WTC11 (cell line): ENCODE measurements at regions not wholly inside any gene's neighbourhood (a gene's known extent, or its start where the extent isn't known, plus 50 kb on each side); places are given as distances from the start of the nearest gene placed in this dataset.

Experiments used
- ATAC-seq: fragments of 200-7000 bp; cut with Tn5 transposase; 2 replicates; pipeline ENCODE4 v1.10.0; 2021; ENCODE audit warnings: mild to moderate bottlenecking, moderate library complexity
- CTCF ChIA-PET: fragments of 300-600 bp; sonication (Branson Sonifier 250); formaldehyde crosslinking; loops from one replicate; lab custom pipeline; 2021; ENCODE audit warnings: antibody characterized with exemption; lab: Charles Lee
- POLR2A ChIA-PET: fragments of 350-600 bp; sonication (Branson Sonifier 250); formaldehyde crosslinking; loops from one replicate; lab custom pipeline; 2021; ENCODE audit warnings: antibody characterized with exemption; lab: Charles Lee
- DNase-seq: peaks from one replicate; pipeline ENCODE4 v3.0.0; 2021; ENCODE audit warnings: low spot score
- H3K27ac Mint-ChIP-seq: 2 replicates; pipeline ENCODE4 v1.8.0; 2021; ENCODE audit warnings: mixed read lengths
- H3K27me3 Mint-ChIP-seq: 2 replicates; pipeline ENCODE4 v1.8.0; 2021; ENCODE audit warnings: low read depth, mild to moderate bottlenecking, moderate library complexity, mixed read lengths
- H3K36me3 Mint-ChIP-seq: 2 replicates; pipeline ENCODE4 v1.8.0; 2021; ENCODE audit warnings: mixed read lengths
- H3K4me1 Mint-ChIP-seq: 2 replicates; pipeline ENCODE4 v1.8.0; 2022; ENCODE audit warnings: mixed read lengths
- H3K4me3 Mint-ChIP-seq: 2 replicates; pipeline ENCODE4 v1.8.0; 2021; ENCODE audit warnings: mild to moderate bottlenecking, moderate library complexity, mixed read lengths
- H3K9me3 Mint-ChIP-seq: 2 replicates; pipeline ENCODE4 v1.8.0; 2021; ENCODE audit warnings: mixed read lengths
- ATF2 ChIP-seq: sonication (generic); formaldehyde crosslinking; IDR thresholded peaks from 2 replicates; pipeline ENCODE4 v1.8.1; 2022; ENCODE audit warnings: low read depth, missing genetic modification reagents, borderline replicate concordance
- CREB1 ChIP-seq: sonication (generic); formaldehyde crosslinking; IDR thresholded peaks from 2 replicates; pipeline ENCODE4 v1.8.0; 2023; ENCODE audit warnings: mild to moderate bottlenecking, missing genetic modification reagents
- CTCF ChIP-seq: fragments of 200-600 bp; IDR thresholded peaks from 2 replicates; pipeline ENCODE4 v1.8.0; 2022; ENCODE audit warnings: antibody characterized with exemption
- E2F1 ChIP-seq: sonication (generic); formaldehyde crosslinking; IDR thresholded peaks from 2 replicates; pipeline ENCODE4 v1.8.0; 2022; ENCODE audit warnings: mild to moderate bottlenecking, missing genetic modification reagents
- ELF4 ChIP-seq: sonication (generic); formaldehyde crosslinking; IDR thresholded peaks from 2 replicates; pipeline ENCODE4 v1.8.1; 2022; ENCODE audit warnings: low read depth, mild to moderate bottlenecking, moderate library complexity, missing genetic modification reagents
- EMX1 ChIP-seq: fragments of 250-450 bp; sonication (Bioruptor Pico); IDR thresholded peaks from 2 replicates; pipeline ENCODE4 v1.8.0; 2021; ENCODE audit warnings: mild to moderate bottlenecking
- ESRRA ChIP-seq: sonication (generic); formaldehyde crosslinking; IDR thresholded peaks from 2 replicates; pipeline ENCODE4 v1.8.1; 2022; ENCODE audit warnings: mild to moderate bottlenecking, missing genetic modification reagents, borderline replicate concordance
- ETV6 ChIP-seq: sonication (generic); formaldehyde crosslinking; IDR thresholded peaks from 2 replicates; pipeline ENCODE4 v1.8.1; 2022; ENCODE audit warnings: mild to moderate bottlenecking, missing genetic modification reagents
- FOXP4 ChIP-seq: sonication (generic); formaldehyde crosslinking; IDR thresholded peaks from 2 replicates; pipeline ENCODE4 v1.8.0; 2022; ENCODE audit warnings: mild to moderate bottlenecking, missing genetic modification reagents
- GRHL2 ChIP-seq: fragments of 250-450 bp; sonication (Bioruptor Pico); IDR thresholded peaks from 2 replicates; pipeline ENCODE4 v1.8.0; 2022; ENCODE audit warnings: mild to moderate bottlenecking, moderate library complexity; ENCODE audit not compliant: insufficient replicate concordance, severe bottlenecking
- JAZF1 ChIP-seq: fragments of 250-450 bp; sonication (Bioruptor Pico); IDR thresholded peaks from 2 replicates; pipeline ENCODE4 v1.9.0; 2021; ENCODE audit warnings: moderate library complexity, mild to moderate bottlenecking, inconsistent platforms
- MAX ChIP-seq: sonication (generic); formaldehyde crosslinking; IDR thresholded peaks from 2 replicates; pipeline ENCODE4 v1.8.0; 2022; ENCODE audit warnings: mild to moderate bottlenecking, missing genetic modification reagents
- MXD4 ChIP-seq: fragments of 250-450 bp; sonication (Bioruptor Pico); IDR thresholded peaks from 2 replicates; pipeline ENCODE4 v1.8.0; 2021; ENCODE audit warnings: mild to moderate bottlenecking, moderate library complexity, borderline replicate concordance
- NR1H2 ChIP-seq: sonication (generic); formaldehyde crosslinking; IDR thresholded peaks from 2 replicates; pipeline ENCODE4 v1.9.0; 2021; ENCODE audit warnings: mild to moderate bottlenecking, moderate library complexity, missing genetic modification reagents
- NR3C1 ChIP-seq: sonication (generic); formaldehyde crosslinking; conservative IDR thresholded peaks from 2 replicates; pipeline ENCODE4 v1.8.1; 2023; ENCODE audit warnings: low read depth, mild to moderate bottlenecking, missing genetic modification reagents
- OVOL2 ChIP-seq: fragments of 250-450 bp; sonication (Bioruptor Pico); IDR thresholded peaks from 2 replicates; pipeline ENCODE4 v1.9.0; 2021; ENCODE audit warnings: mild to moderate bottlenecking, borderline replicate concordance
- PREB ChIP-seq: sonication (generic); formaldehyde crosslinking; IDR thresholded peaks from 2 replicates; pipeline ENCODE4 v1.8.1; 2022; ENCODE audit warnings: mild to moderate bottlenecking, missing genetic modification reagents, moderate library complexity, borderline replicate concordance
- PRRX2 ChIP-seq: fragments of 250-450 bp; sonication (Bioruptor Pico); IDR thresholded peaks from 2 replicates; pipeline ENCODE4 v1.8.0; 2021; ENCODE audit warnings: mild to moderate bottlenecking
- RORB ChIP-seq: fragments of 250-450 bp; sonication (Bioruptor Pico); IDR thresholded peaks from 2 replicates; pipeline ENCODE4 v1.9.0; 2021; ENCODE audit warnings: mild to moderate bottlenecking
- SOX15 ChIP-seq: fragments of 250-450 bp; sonication (Bioruptor Pico); IDR thresholded peaks from 2 replicates; pipeline ENCODE4 v1.9.0; 2021; ENCODE audit warnings: mild to moderate bottlenecking
- TEAD4 ChIP-seq: sonication (generic); formaldehyde crosslinking; IDR thresholded peaks from 2 replicates; pipeline ENCODE4 v1.8.0; 2022; ENCODE audit warnings: mild to moderate bottlenecking, missing genetic modification reagents
- ZBTB21 ChIP-seq: sonication (generic); formaldehyde crosslinking; IDR thresholded peaks from 2 replicates; pipeline ENCODE4 v1.8.1; 2023; ENCODE audit warnings: mild to moderate bottlenecking, missing genetic modification reagents, borderline replicate concordance
- ZNF121 ChIP-seq: sonication (generic); formaldehyde crosslinking; IDR thresholded peaks from 2 replicates; pipeline ENCODE4 v1.8.0; 2023; ENCODE audit warnings: missing genetic modification reagents
- ZNF219 ChIP-seq: sonication (generic); formaldehyde crosslinking; IDR thresholded peaks from 2 replicates; pipeline ENCODE4 v1.8.0; 2023; ENCODE audit warnings: missing genetic modification reagents, mild to moderate bottlenecking, borderline replicate concordance
- ZNF425 ChIP-seq: fragments of 250-450 bp; sonication (Bioruptor Pico); conservative IDR thresholded peaks from 2 replicates; pipeline ENCODE4 v1.9.0; 2021; ENCODE audit warnings: mild to moderate bottlenecking

- ATAC-seq: peak; percentile 52; the same call in 1 of the 2 replicates
- no peak for DNase-seq
- Mint-ChIP-seq H3K36me3 (no peaks in the 10 kb centered on the region), H3K4me3 (no peak overlapping the region), H3K27ac (no peak overlapping the region), H3K4me1 (no peaks in the 10 kb centered on the region), H3K9me3 (peaks cover 6% of the 10 kb centered on the region), H3K27me3 (peaks cover 4% of the 10 kb centered on the region; the same call in 1 of the 2 replicates)
- ChIA-PET CTCF (no interaction called here), POLR2A (no interaction called here)
- TF ChIP-seq TEAD4 (CRISPR knock-in tag): no peak
- no peak for TF ChIP-seq FOXP4 (CRISPR knock-in tag)
- TF ChIP-seq OVOL2 (CRISPR knock-in tag): no peak
- no peak for TF ChIP-seq ELF4 (CRISPR knock-in tag)
- no peak for TF ChIP-seq RORB (CRISPR knock-in tag)
- TF ChIP-seq EMX1 (CRISPR knock-in tag): no peak
- TF ChIP-seq ATF2 (CRISPR knock-in tag): no peak
- TF ChIP-seq ZNF219 (CRISPR knock-in tag): no peak
- TF ChIP-seq ZNF121 (CRISPR knock-in tag): no peak
- no peak for TF ChIP-seq ZBTB21
Measured at GRCh38 chr10:83725567-83725966, 413.7 kb upstream of the GHITM start.

GRCh38 chr10:83734278-83734677 is 405.0 kb upstream of the GHITM start:
- Mint-ChIP-seq H3K27me3 (no peaks in the 10 kb centered on the region), H3K9me3 (peaks cover 22% of the 10 kb centered on the region), H3K4me1 (no peaks in the 10 kb centered on the region), H3K36me3 (peaks cover 7% of the 10 kb centered on the region; the same call in 1 of the 2 replicates), H3K4me3 (no peak overlapping the region), H3K27ac (no peak overlapping the region)
- no peak for DNase-seq
- ChIA-PET POLR2A (no interaction called here), CTCF (no interaction called here)
- TF ChIP-seq MAX (CRISPR knock-in tag): no peak
- no peak for TF ChIP-seq CTCF
- no peak for TF ChIP-seq EMX1 (CRISPR knock-in tag)
- TF ChIP-seq PRRX2 (CRISPR knock-in tag): no peak
- TF ChIP-seq SOX15 (CRISPR knock-in tag): no peak
- TF ChIP-seq PREB (CRISPR knock-in tag): no peak
- TF ChIP-seq CREB1: no peak
- no peak for ATAC-seq

- peaks cover 35% of the 10 kb centered on the region for H3K9me3 Mint-ChIP-seq
- peaks cover 10% of the 10 kb centered on the region; the same call in 1 of the 2 replicates for H3K36me3 Mint-ChIP-seq
- ChIA-PET CTCF (no interaction called here), POLR2A (no interaction called here)
- H3K4me3 Mint-ChIP-seq: no peak overlapping the region
- H3K4me1 Mint-ChIP-seq: no peaks in the 10 kb centered on the region
- DNase-seq (no peak), ATAC-seq (no peak)
- no peaks in the 10 kb centered on the region for H3K27me3 Mint-ChIP-seq
- H3K27ac Mint-ChIP-seq: no peak overlapping the region
- TF ChIP-seq E2F1 (CRISPR knock-in tag): no peak
- TF ChIP-seq MXD4 (CRISPR knock-in tag): no peak
- TF ChIP-seq JAZF1: no peak
- TF ChIP-seq NR3C1: no peak
- TF ChIP-seq ETV6 (CRISPR knock-in tag): no peak
- TF ChIP-seq GRHL2 (CRISPR knock-in tag): no peak
- TF ChIP-seq ESRRA (CRISPR knock-in tag): no peak
- TF ChIP-seq NR1H2 (CRISPR knock-in tag): no peak
- TF ChIP-seq ZNF425 (CRISPR knock-in tag): no peak
Measured at GRCh38 chr10:83736008-83736407, 403.3 kb upstream of the GHITM start.
